ENCODE measurements at regions not wholly inside any gene's neighbourhood (a gene's known extent, or its start where the extent isn't known, plus 50 kb on each side); places are given as distances from the start of the nearest gene placed in this dataset.

GRCh38 chr1:240031414-240031813 lies 60.3 kb upstream of the FMN2 start:
- ATAC-seq (ENCODE audit: low read depth) (peak; percentile 47), DNase-seq (peak; percentile 64)
- no CpG with 5 or more reads among the region's 3 CpGs for WGBS, 2 experiments (ENCODE audit: extremely low coverage in 2 of 2, insufficient read length in 1 of 2)
- peak overlapping the region; percentile 49; the same call in 1 of the 2 replicates for H3K4ac ChIP-seq (ENCODE audit: low read depth, low read length)
- POLR2A ChIA-PET (ENCODE audit: unreplicated experiment), result no interaction called here
- H3K23ac ChIP-seq (ENCODE audit: low read depth, low read length), result peak overlapping the region; percentile 13; the same call in 1 of the 2 replicates
- dilution Hi-C loops (cut with HindIII; ENCODE audit: low sequenced_read_pairs, unreplicated experiment), result loop anchor here (25.0 kb wide), 1 partner anchor 156 kb away; no protein-coding TSS in a partner anchor
- in situ Hi-C loops (cut with MboI; ENCODE audit: low sequenced_read_pairs), result loop anchor here (5.0 kb wide), 2 partner anchors 121 to 581 kb away; partner anchors contain the start of gene GREM2
- H3K56ac ChIP-seq (ENCODE audit: extremely low read depth, insufficient read depth, low read length), result peak overlapping the region; percentile 7; the same call in 1 of the 2 replicates
- H3K27ac ChIP-seq (ENCODE audit: insufficient read depth, low read length), result peak overlapping the region; percentile 8; the same call in 1 of the 2 replicates
- H2BK120ac ChIP-seq (ENCODE audit: low read depth, low read length), result peak overlapping the region; percentile 70
- peak overlapping the region; percentile 25; the same call in 1 of the 2 replicates for H3K18ac ChIP-seq (ENCODE audit: low read depth, low read length)
- CTCF ChIA-PET, result interaction anchor here (0.7 to 1.0 kb wide), 2 partner anchors 26 to 111 kb away, joined by 3 to 7 read pairs; no protein-coding TSS in a partner anchor
- H2AFZ ChIP-seq (replicated peaks; ENCODE audit: low read length, poor library complexity), result no peak overlapping the region
- H4K20me1 ChIP-seq (ENCODE audit: insufficient read depth, low read length), result no peaks in the 10 kb centered on the region
- H2BK20ac ChIP-seq (ENCODE audit: low read depth, low read length), result peak overlapping the region; percentile 81; the same call in 1 of the 2 replicates
- H3K4me3 ChIP-seq (ENCODE audit: insufficient read depth, low read depth, low read length), result no peak overlapping the region
- H4K5ac ChIP-seq (ENCODE audit: low read depth, low read length), result peak overlapping the region; percentile 17; the same call in 1 of the 2 replicates
- H4K91ac ChIP-seq (ENCODE audit: insufficient read depth, low read depth, low read length), result peak overlapping the region; percentile 41; the same call in 1 of the 2 replicates
- H3K4me2 ChIP-seq (ENCODE audit: low read depth, low read length), result peak overlapping the region; percentile 48; the same call in 1 of the 2 replicates
- no peak overlapping the region for H3K9ac ChIP-seq (ENCODE audit: low read depth, low read length)
- no peaks in the 10 kb centered on the region for H3K9me3 ChIP-seq (ENCODE audit: control insufficient read depth, insufficient read depth, low read length)
- H3K27me3 ChIP-seq (ENCODE audit: control insufficient read depth, insufficient read depth, low read length), result no peaks in the 10 kb centered on the region
- intact Hi-C loops (cut with micrococcal nuclease), result loop anchor here (1.0 kb wide), 2 partner anchors 60 to 118 kb away; partner anchors contain the start of gene FMN2
- H2BK5ac ChIP-seq (ENCODE audit: low read depth, low read length, poor library complexity, severe bottlenecking), result peak overlapping the region; percentile 98
- 0 out of 3 replicates have a peak overlapping the region, but pooled peaks have one; percentile 3 for H2BK15ac ChIP-seq (ENCODE audit: low read depth, low read length)
- BruUV-seq (replicated peaks), result no TSS peak
- peaks cover 10% of the 10 kb centered on the region for H3K4me1 ChIP-seq (ENCODE audit: control insufficient read depth, insufficient read depth, low read length)
- H3K9me1 ChIP-seq (ENCODE audit: insufficient read depth, low read length), result 0 out of 2 replicates have a peak, but pooled peaks cover 3% of the 10 kb centered on the region
- no peaks in the 10 kb centered on the region; a peak in 1 of 4 replicates for H3K79me1 ChIP-seq (ENCODE audit: low read depth in 1 of 2, low read length in 2 of 2)
- TF ChIP-seq RCOR1 (IDR thresholded peaks at IDR 0.05; ENCODE audit: insufficient replicate concordance, low read length), result no peak
- TF ChIP-seq RFX5 (IDR thresholded peaks at IDR 0.05; ENCODE audit: low read depth, low read length), result no peak
- no peak for TF ChIP-seq ELK1 (IDR thresholded peaks at IDR 0.05; ENCODE audit: borderline replicate concordance, low read depth, low read length)
- H2AK9ac ChIP-seq (replicated peaks; ENCODE audit: low read depth, low read length, poor library complexity), result no peak overlapping the region
- no peak overlapping the region; the same call in 1 of the 2 replicates for H3K14ac ChIP-seq (replicated peaks; ENCODE audit: low read depth, low read length)
- peak overlapping the region in 1 of 2 experiments; percentile 78; a peak in 1 of 4 replicates for H4K8ac ChIP-seq (ENCODE audit: low read depth in 2 of 2, low read length in 2 of 2)
- no peak overlapping the region for H2AK5ac ChIP-seq (ENCODE audit: low read depth, low read length)
- H3K36me3 ChIP-seq (ENCODE audit: control insufficient read depth, insufficient read depth, low read length), result no peaks in the 10 kb centered on the region

All from IMR-90 (cell line).